Heart left ventricle (tissue), 16 donors: ENCODE measurements at regions not wholly inside any gene's neighbourhood (a gene's known extent, or its start where the extent isn't known, plus 50 kb on each side); places are given as distances from the start of the nearest gene placed in this dataset.

Source experiments
- ATAC-seq, 4 donors: fragments of 200-7000 bp; cut with Tn5 transposase; one replicate each; pipeline ENCODE4 v1.9.1; 2020 to 2022; ENCODE audit warnings: moderate library complexity in 4 of 4, mild to moderate bottlenecking in 3 of 4, moderate number of reproducible peaks in 1 of 4
- DNase-seq, 5 donors: peaks; one replicate each; pipeline ENCODE4 v3.0.0-alpha.2; 2020
- H3K27ac ChIP-seq, 12 donors: fragments of 200-600 bp; sonication (generic) in 4 of 12; one replicate each; pipeline versions ENCODE4 v1.5.0 to v1.8.0; 2016 to 2022; ENCODE audit warnings: mild to moderate bottlenecking in 2 of 12
- H3K27me3 ChIP-seq, 9 donors: fragments of 200-600 bp; sonication (generic) in 2 of 9; one replicate each; pipeline versions ENCODE4 v1.5.1 to v1.8.0; 2016 to 2022; ENCODE audit warnings: mild to moderate bottlenecking in 3 of 9
- H3K36me3 ChIP-seq, 9 donors: fragments of 200-600 bp; sonication (generic) in 2 of 9; one replicate each; pipeline versions ENCODE4 v1.5.0 to v1.8.0; 2018 to 2022; ENCODE audit warnings: mild to moderate bottlenecking in 2 of 9
- H3K4me1 ChIP-seq, 12 donors: fragments of 200-600 bp; sonication (generic) in 4 of 12; one replicate each; pipeline versions ENCODE4 v1.5.0 to v1.8.0; 2016 to 2022; ENCODE audit warnings: mild to moderate bottlenecking in 3 of 12
- H3K4me3 ChIP-seq, 12 donors: fragments of 200-600 bp; sonication (generic) in 4 of 12; one replicate each; pipeline versions ENCODE4 v1.5.0 to v1.8.0; 2017 to 2022; ENCODE audit warnings: mild to moderate bottlenecking in 9 of 12, moderate library complexity in 4 of 12
- H3K9me3 ChIP-seq, 12 donors: fragments of 200-600 bp; sonication (generic) in 4 of 12; one replicate each; pipeline versions ENCODE4 v1.5.0 to v1.8.0; 2016 to 2022; ENCODE audit warnings: mild to moderate bottlenecking in 1 of 12
- CTCF ChIP-seq, 12 donors: fragments of 200-600 bp; sonication (generic) in 4 of 12; IDR thresholded peaks; one replicate each; pipeline versions ENCODE4 v1.5.0 to v1.8.0; 2018 to 2022; ENCODE audit warnings: antibody characterized with exemption in 12 of 12, mild to moderate bottlenecking in 5 of 12
- POLR2A ChIP-seq, 2 donors: fragments of 450-650 bp; IDR thresholded peaks; one replicate each; pipeline ENCODE4 v1.6.1; 2017; ENCODE audit warnings: antibody characterized with exemption in 2 of 2, mild to moderate bottlenecking in 2 of 2, moderate library complexity in 2 of 2
- WGBS, 4 donors: extraction: QIAGEN DNeasy Blood & Tissue Kit in 2 of 4; methylation state at CpG; one replicate each; pipeline versions ENCODE4 v1.1.5 to v1.1.7; 2013 to 2018; 5-methylcytosine and 5-hydroxymethylcytosine counted together
- intact Hi-C, 10 donors: fragments of 100-400 bp; cut with DNase I; formaldehyde crosslinking; loops; one replicate each; pipeline versions ENCODE4 v1.11.1 to v1.14.2; 2022
- donor health status: ischemic (EF 13 %, LVEDD 7.1; RV severe dilation, severe dysfunction).
- donor health status: healthy with polysubstance abuse.
- donor health status: DM: no; HTN: yes; CAD: no.
- donor health status: DM: no; HTN: no; CAD: no.
- donor health status: ischemic (EF 25% LVEDD 6.9; RV normal size, moderate dysfunction).
- donor health status: ischemic (EF 25% LVEDD 5.7; RV mildly dilated, moderate dysfunction).
- donor health status: healthy.
- donor health status: DM: yes; HTN: yes; CAD: no.
- donor health status: ischemic (EF 35%, LVEDD 5.7; RV mildly dilated, moderate dysfunction).
- donor health status: nonischemic (EF 11% LVEDD 7.7; RV severe dilation, severe dysfunction).
- donor health status: DM: yes; HTN: yes; CAD: no.
- donor health status: PGD.
- donor health status: ischemic (EF 29% LVEDD 5.4; RV normal size, mild dysfunction).
- donor health status: nonischemic (EF 23%, LVEDD 6.1; RV moderate dilation, normal function).

DNA sequence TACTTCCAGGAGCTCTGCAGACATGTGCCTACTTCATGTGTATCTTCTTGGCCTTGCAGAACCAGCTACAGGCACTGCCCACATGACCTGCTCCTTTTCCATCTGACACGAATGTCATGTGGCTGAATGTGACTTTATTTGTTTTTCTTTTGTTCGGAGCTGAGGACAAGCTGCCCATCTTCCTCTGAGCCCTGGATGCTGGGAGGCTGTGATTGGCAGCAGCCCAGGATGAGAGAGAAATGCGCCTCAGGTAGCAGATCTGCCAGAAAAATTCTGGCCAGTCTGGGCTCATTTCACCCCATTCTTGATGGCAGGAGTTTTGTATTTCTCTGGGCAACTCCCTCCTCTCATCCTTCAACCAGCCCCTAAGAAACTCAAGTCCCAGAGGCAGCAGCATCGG lies 372.0 kb downstream of the RPS6KC1 start:
- ATAC-seq = no peak
- Histone ChIP-seq H3K36me3 (no peaks in the 10 kb centered on the region), H3K9me3 (no peaks in the 10 kb centered on the region), H3K27ac (no peak overlapping the region), H3K4me1 (peaks cover 0 to 2% (median 0%) of the 10 kb centered on the region in 12 donors), H3K4me3 (no peak overlapping the region), H3K27me3 (no peaks in the 10 kb centered on the region)
- intact Hi-C loops = loop anchor here in 1 of 10 donors (10.0 kb wide), 1 partner anchor 58 kb away; no protein-coding TSS in a partner anchor
- TF ChIP-seq CTCF (IDR thresholded peaks at IDR 0.05) = no peak
- no peak for TF ChIP-seq POLR2A (IDR thresholded peaks at IDR 0.05)
- WGBS, 4 donors = 55 to 70% (median 64%) methylated on average over 4 of the region's 4 CpGs
- DNase-seq = no peak

- ATAC-seq (no peak), DNase-seq (no peak)
- WGBS, 4 donors = 55 to 80% (median 71%) methylated on average over 12 of the region's 12 CpGs
- Histone ChIP-seq H3K4me1 (no peaks in the 10 kb centered on the region), H3K4me3 (no peak overlapping the region), H3K36me3 (no peaks in the 10 kb centered on the region), H3K9me3 (no peaks in the 10 kb centered on the region), H3K27me3 (no peaks in the 10 kb centered on the region), H3K27ac (no peak overlapping the region)
- TF ChIP-seq POLR2A (IDR thresholded peaks at IDR 0.05) (no peak), CTCF (IDR thresholded peaks at IDR 0.05) (no peak)
- intact Hi-C loops = loop anchor here in 1 of 10 donors (10.0 kb wide), 1 partner anchor 59 kb away; no protein-coding TSS in a partner anchor
These were observed 372.6 kb downstream of the RPS6KC1 start for GRCh38 chr1:213423605-213424004.

DNA sequence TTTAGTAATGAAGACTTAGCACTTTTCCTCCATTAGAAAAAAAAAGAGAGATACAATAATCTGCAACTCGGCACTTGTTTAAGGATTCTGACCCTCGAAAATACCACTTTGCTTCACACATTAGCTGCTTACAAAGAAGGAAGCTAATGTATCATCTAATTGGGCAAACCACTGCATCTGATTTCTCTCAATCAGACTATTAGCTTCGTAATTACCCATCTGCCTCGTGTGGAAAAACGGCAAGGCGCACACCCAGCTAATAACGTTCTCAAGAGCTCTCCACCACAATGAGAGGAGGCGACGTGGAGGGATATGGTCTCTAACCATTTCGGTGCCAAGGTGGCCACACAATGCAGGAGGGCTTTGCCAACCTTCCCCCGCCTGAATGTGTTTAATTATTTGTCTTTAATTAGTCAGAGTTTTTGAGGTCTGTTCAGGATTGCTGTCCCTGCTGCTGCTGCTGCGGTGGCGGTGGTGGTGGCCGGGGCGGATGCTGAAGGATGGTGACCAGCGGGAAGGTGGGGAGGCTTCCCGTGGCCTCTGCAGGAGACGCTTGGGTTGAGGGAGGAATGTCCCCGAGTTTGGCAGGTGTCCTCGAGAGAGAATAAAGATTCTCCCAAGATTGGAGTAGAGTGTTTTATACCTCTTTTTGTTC lies 374.5 kb downstream of the RPS6KC1 start:
- Histone ChIP-seq H3K27me3 (no peaks in the 10 kb centered on the region), H3K36me3 (no peaks in the 10 kb centered on the region), H3K4me3 (no peak overlapping the region), H3K27ac (no peak overlapping the region), H3K4me1 (no peaks in the 10 kb centered on the region), H3K9me3 (no peaks in the 10 kb centered on the region)
- DNase-seq = no peak
- 87 to 94% (median 90%) methylated on average over 20 of the region's 20 CpGs for WGBS, 4 donors
- intact Hi-C loops = loop anchor here in 1 of 10 donors (10.0 kb wide), 1 partner anchor 61 kb away; no protein-coding TSS in a partner anchor
- no peak for TF ChIP-seq CTCF (IDR thresholded peaks at IDR 0.05)
- no peak for TF ChIP-seq POLR2A (IDR thresholded peaks at IDR 0.05)
- no peak for ATAC-seq

GRCh38 chr1:213429642-213430041 lies 378.6 kb downstream of the RPS6KC1 start:
- intact Hi-C loops = loop anchor here in 1 of 10 donors (10.0 kb wide), 1 partner anchor 65 kb away; no protein-coding TSS in a partner anchor
- DNase-seq (no peak), ATAC-seq (no peak)
- Histone ChIP-seq H3K27ac (no peak overlapping the region), H3K4me1 (no peaks in the 10 kb centered on the region), H3K27me3 (no peaks in the 10 kb centered on the region), H3K4me3 (no peak overlapping the region), H3K36me3 (no peaks in the 10 kb centered on the region), H3K9me3 (no peaks in the 10 kb centered on the region)
- WGBS, 4 donors = 34 to 79% (median 73%) methylated on average over 1 of the region's 1 CpG
- TF ChIP-seq POLR2A (IDR thresholded peaks at IDR 0.05) (no peak), CTCF (IDR thresholded peaks at IDR 0.05) (no peak)
